Epithelial cell of prostate (primary cell): ENCODE measurements at regions not wholly inside any gene's neighbourhood (a gene's known extent, or its start where the extent isn't known, plus 50 kb on each side); places are given as distances from the start of the nearest gene placed in this dataset.
"Not testable (repeated sequence)": the region's sequence is repeated elsewhere in the genome, so short reads cannot be mapped to it uniquely, and the experiment has no call there.

Experiments
- DNase-seq: peaks from one replicate; pipeline ENCODE4 v3.0.0-alpha.2; 2011; ENCODE audit warnings: low read depth, low spot score
- H3K27ac ChIP-seq: fragments of 450-650 bp; 2 replicates; pipeline ENCODE4 v1.5.1; 2017; ENCODE audit warnings: mild to moderate bottlenecking

DNA sequence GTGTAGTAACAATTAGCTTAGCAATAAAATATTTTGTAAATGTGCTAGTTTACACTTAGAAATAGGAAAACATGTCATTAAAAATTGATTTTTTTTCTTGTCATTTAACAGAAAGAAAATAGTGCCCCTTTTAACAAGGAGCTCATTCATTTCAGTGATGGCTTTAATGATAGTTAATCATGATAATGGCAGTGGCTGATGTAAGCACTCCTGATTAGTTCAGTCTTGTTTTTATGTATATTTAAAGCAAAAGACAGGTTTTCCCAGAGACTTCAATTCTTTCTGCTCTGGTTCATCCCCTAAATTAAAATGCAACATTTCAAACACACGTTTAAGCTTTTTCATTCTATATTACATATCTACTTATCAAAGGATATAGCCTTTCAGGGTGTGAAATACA lies 1039.5 kb upstream of the PCDH7 start:
- no peak for DNase-seq
- no peak overlapping the region for H3K27ac ChIP-seq

DNA sequence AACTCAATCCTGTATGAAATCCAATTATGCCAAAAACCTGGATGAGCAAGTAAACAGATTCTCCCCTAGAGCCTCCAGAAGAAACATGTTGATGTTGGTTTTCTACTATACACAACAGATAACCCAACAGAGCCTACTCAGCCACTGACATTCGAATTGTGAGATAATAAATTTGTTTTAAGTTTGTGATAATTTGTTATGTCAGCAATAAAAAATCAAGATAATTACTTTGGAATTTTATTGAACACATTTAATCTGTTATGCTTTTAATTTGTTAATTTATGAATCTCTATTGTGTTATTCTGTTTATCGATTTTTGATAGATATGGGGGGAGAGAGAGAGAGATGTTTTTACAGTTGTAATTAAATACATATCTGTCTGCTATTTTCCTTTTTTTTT lies 1016.1 kb upstream of the PCDH7 start:
- no peak for DNase-seq

GRCh38 chr4:29708473-29708872 lies 1011.7 kb upstream of the PCDH7 start:
- no peak overlapping the region for H3K27ac ChIP-seq
- peak; percentile 55 for DNase-seq

More for the DNA sequence above, 1016.1 kb upstream of the PCDH7 start:
- H3K27ac ChIP-seq: no peak overlapping the region

- no peak overlapping the region for H3K27ac ChIP-seq
- no peak for DNase-seq
Measured at GRCh38 chr4:29710519-29710918, 1009.6 kb upstream of the PCDH7 start.

DNA sequence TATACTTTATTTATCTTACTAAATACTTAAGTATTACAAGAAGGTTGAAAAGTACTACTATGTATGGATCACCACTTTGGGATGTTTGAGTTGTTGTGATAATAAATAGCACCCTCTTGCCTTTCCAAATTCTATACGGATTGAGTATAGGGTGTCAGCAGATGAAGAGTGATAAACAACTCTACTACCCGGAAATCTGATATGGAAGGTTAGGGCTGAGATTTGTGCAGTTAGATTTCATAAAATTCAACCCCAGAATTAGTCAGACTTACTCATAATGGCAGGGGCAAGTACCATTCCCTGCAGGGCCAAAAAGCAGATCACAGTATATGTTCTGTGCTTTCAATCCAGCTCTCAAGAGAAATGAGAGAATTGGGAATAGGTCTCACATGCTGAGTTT lies 1008.9 kb upstream of the PCDH7 start:
- no peak for DNase-seq

DNA sequence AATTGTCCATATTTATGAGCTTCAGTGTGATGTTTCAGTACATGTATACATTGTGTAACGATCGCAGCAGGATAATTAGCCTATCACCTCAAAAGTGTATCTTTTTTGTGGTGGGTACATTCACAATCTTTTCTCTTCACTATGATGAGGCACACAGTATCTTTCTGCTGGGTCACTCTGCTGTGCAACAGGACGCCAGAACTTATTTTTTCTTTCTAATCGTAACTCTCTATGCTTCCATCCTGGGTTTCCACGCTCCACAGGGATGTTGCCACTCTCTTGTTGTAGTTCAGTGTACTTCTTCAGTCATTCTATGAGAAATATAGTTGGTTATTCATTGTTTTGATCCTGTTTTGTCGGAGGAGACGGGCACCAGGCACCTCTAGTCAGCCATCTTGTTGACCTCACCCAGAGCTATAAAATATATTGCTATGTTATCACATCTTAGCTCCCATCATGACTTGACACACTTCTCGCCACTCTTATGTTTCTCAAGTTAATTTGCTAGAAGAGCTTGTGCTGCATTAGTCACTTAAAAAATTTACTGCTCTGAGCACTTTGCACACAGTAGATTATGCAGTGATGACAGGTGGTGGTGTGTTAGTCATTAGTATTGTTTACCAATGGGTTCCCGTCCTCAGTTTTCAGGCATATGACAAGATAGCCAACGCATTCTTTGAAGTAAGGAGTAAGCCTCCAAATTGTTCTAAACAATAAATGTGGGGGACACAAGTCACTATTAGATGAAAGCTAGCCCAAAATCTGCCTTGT lies 1002.7 kb upstream of the PCDH7 start:
- no peak overlapping the region for H3K27ac ChIP-seq
- DNase-seq: peak; percentile 16

More for the DNA sequence above, 1008.9 kb upstream of the PCDH7 start:
- no peak overlapping the region for H3K27ac ChIP-seq

- no peak for DNase-seq
- H3K27ac ChIP-seq: no peak overlapping the region
Measured at GRCh38 chr4:29718136-29718535, 1002.0 kb upstream of the PCDH7 start.

GRCh38 chr4:29722253-29722652 lies 997.9 kb upstream of the PCDH7 start:
- no peak overlapping the region for H3K27ac ChIP-seq
- DNase-seq: no peak

DNA sequence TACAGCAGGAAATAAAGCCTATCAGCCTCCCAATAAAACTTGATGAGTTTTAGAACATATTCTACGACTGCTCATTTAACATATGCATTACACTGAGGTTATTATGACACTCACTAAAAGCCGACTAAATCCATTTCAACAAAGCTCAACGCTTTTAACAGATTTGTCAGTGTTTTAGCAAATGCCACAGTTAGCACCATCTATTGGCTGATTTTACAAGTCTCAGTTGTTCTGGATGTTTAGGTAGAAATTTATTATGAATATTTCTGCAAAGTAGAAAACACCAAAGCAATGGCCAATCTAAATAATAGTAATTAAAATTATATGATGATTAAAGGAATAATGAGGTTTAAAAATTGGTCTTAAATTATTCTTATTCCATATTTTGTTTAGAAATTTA lies 993.2 kb upstream of the PCDH7 start:
- H3K27ac ChIP-seq: no peak overlapping the region
- no peak for DNase-seq

DNA sequence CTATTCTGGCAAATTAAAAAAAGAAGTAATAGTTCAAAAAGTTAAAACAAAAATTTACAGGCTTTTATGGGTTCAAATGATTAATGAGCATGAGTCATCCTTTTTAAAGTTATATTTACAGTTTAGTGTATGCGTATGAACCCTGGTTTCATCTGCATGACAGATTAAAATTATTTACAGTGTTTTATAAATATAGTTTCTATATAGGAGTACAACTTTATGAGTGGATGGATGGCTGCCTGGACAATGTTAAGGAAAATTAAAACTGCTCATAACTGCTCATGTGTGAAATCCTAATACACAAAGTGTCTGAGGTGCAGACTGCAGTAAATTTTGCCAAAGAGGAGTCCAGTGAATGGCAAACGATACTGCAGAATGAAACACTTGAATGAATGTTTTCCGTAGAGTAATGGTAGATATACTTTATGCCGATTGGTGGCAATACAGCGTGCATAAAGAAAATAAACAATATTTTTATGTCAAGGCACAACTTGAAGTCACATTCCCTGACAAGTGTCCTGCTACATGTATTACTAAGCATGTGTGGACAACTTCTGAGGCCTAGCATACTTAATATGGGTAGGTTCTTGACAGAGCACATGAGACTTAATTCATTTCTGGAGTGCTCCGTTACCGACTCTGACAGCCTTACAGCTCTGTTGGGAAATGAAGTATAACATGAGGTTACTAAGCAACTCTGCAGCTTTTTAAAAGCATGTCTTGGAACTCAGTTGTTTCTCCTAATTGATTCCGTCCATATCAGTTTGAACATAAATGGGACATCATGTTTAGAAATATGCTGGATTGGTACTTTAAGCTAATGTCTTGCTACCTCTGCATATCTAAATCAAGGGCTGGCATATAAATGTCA lies 985.6 kb upstream of the PCDH7 start:
- H3K27ac ChIP-seq: no peak overlapping the region
- DNase-seq: no peak

DNA sequence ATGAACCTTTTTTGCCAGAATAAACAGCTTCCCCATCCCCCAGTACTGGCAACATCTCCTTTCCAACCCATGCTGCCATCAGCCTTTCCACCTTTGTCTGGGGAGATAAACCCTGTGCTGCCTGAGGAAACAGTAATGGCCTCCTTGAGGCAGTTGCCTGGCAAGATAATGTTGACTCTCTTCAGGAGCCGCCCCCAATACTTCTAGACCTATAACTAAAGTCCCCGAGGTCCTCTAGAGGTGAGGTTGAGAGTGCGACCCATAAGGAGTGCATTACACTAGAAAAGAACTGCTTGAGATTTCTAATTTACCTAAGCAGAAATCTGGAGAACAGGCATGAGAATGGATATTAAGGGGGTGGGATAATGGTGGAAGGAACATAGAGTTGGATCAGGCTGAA lies 963.2 kb upstream of the PCDH7 start:
- H3K27ac ChIP-seq: no peak overlapping the region
- DNase-seq: no peak

DNA sequence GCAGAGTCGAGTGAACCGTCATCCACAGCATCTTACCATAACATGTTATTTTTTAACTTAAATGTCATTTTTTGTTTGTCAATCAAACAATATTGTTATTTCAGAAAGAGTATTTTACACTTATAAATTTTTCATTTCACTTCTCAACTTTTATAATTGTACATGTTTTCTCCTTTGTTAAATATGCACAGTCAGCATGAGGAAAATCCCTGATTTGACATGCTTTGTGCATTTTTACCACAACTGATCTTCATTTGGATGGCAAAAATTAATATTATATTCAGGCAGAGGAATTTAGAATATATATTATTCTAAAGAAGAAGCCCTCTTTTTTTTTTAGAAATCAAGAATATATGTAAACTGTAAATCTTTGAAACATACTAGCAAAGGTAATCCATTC lies 958.0 kb upstream of the PCDH7 start:
- no peak overlapping the region for H3K27ac ChIP-seq
- no peak for DNase-seq

GRCh38 chr4:29770627-29771026 lies 949.5 kb upstream of the PCDH7 start:
- no peak overlapping the region for H3K27ac ChIP-seq
- no peak for DNase-seq

DNA sequence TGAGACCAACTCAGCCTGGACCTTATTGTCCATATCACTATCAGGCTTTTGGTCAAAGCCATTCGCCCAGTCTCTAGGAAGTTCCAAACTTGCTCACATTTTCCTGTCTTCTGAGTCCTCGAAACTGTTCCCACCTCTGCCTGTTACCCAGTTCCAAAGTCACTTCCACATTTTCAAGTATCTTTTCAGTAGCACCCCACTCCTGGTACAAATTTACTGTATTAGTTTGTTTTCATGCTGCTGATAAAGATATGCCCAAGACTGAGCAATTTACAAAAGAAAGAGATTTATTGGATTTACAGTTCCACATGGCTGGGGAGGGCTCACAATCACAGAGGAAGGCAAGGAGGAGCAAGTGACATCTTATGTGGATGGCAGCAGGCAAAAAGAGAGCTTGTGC lies 932.0 kb upstream of the PCDH7 start:
- not testable (repeated sequence) for DNase-seq, H3K27ac ChIP-seq

- no peak overlapping the region for H3K27ac ChIP-seq
- no peak for DNase-seq
Measured at GRCh38 chr4:29805245-29805644, 914.9 kb upstream of the PCDH7 start.

- no peak overlapping the region for H3K27ac ChIP-seq
- no peak for DNase-seq
Measured at GRCh38 chr4:29805916-29806480, 914.2 kb upstream of the PCDH7 start.

DNA sequence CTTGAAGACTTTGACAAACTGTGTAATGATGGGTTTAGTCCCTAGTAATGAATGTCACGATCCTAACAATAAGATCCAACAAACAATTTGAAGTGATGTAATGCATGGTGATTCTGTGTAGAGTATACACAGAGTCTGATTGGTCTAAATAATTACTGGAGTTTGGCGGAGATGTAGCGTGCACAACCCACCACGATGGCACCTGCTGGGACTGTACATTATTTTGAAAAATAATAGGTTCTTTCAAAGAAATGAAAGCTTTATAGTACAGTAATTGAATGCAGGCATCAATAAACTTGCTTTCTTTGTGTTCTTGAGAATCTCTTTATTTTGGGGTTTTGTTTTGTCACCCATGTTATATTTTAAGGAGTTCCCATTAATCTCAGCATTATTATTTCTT lies 902.2 kb upstream of the PCDH7 start:
- no peak overlapping the region for H3K27ac ChIP-seq
- no peak for DNase-seq

DNA sequence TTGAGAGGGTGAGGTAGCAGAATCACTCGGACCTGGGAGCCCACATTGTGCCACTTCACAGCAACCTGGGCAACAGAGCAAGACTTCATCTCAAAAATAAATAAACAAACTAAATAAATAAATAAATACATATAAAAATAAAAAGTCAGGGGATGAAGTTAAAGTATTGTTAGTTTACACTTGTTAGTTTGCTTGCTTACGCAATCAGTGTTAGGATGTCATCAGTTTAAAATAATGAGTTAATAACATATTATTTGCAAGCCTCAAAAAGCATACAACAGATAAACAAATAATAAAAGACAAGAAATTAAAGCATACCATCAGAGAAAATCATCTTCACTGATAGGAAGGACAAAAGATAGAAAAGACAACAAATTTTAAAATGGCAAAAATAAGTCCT lies 891.1 kb upstream of the PCDH7 start:
- no peak overlapping the region for H3K27ac ChIP-seq
- no peak for DNase-seq

DNA sequence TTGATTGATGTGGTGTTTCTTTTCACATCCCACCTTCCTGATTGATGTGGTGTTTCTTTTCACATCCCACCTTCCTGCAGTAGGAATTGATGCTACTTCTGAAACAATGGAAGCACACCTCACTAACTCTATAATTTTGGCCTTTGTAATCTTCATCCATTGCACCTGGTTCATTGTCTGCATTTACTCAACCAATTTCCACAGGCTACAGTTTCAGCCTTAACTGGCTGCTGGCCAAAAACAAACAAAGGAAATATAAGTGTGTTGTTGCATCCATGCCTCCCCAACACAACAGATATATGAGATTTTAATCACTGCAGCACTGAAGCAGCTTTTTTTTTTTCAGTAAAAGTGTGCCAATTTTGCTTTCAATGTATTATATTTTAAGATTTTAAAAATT lies 867.6 kb upstream of the PCDH7 start:
- no peak for DNase-seq
- H3K27ac ChIP-seq: no peak overlapping the region

GRCh38 chr4:29853833-29854232 lies 866.3 kb upstream of the PCDH7 start:
- H3K27ac ChIP-seq: no peak overlapping the region
- no peak for DNase-seq

GRCh38 chr4:29861307-29861706 lies 858.9 kb upstream of the PCDH7 start:
- no peak overlapping the region for H3K27ac ChIP-seq
- no peak for DNase-seq
